ENCODE measurements at regions not wholly inside any gene's neighbourhood (a gene's known extent, or its start where the extent isn't known, plus 50 kb on each side); places are given as distances from the start of the nearest gene placed in this dataset.

- TF ChIP-seq CTCF (IDR thresholded peaks at IDR 0.05; ENCODE audit: insufficient read depth, low read length, poor library complexity, severe bottlenecking) (no peak), EZH2phosphoT487 (conservative IDR thresholded peaks at IDR 0.05; ENCODE audit: low read length) (no peak)
Observed at GRCh38 chr3:70889162-70890019, 577.0 kb upstream of the MDFIC2 start.

All from SU-DHL-6 (cell line).